ENCODE measurements at regions not wholly inside any gene's neighbourhood (a gene's known extent, or its start where the extent isn't known, plus 50 kb on each side); places are given as distances from the start of the nearest gene placed in this dataset.
"Not testable (repeated sequence)": the region's sequence is repeated elsewhere in the genome, so short reads cannot be mapped to it uniquely, and the experiment has no call there.

DNA sequence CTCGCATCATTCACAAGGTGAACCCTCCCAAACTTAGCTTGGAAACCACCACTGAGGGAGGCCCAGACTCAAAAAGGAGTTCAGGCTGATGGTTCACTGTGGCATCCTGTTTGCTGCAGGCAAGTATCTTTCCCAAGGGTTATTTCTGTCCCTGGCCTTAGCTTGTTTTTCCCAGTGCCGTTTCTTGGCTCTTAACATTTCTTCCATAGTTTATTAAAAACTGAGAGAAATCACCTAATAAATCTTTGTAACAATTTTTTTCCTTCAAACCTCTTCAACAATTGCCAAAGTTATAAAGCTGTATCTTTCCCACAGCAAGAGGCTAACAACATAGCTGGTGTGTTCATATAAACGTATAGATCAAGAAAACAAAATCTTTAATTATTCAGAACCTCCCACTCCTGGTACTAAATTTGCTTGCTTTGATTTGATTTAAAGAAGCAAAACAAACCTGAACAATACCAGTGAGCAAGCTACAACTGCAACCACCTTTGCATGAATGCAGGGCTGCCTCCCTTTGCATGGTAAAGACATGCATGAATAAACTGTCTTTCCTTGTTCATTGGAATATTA, 234.9 kb upstream of the STT3B start:
- DNase-seq, result no peak

DNA sequence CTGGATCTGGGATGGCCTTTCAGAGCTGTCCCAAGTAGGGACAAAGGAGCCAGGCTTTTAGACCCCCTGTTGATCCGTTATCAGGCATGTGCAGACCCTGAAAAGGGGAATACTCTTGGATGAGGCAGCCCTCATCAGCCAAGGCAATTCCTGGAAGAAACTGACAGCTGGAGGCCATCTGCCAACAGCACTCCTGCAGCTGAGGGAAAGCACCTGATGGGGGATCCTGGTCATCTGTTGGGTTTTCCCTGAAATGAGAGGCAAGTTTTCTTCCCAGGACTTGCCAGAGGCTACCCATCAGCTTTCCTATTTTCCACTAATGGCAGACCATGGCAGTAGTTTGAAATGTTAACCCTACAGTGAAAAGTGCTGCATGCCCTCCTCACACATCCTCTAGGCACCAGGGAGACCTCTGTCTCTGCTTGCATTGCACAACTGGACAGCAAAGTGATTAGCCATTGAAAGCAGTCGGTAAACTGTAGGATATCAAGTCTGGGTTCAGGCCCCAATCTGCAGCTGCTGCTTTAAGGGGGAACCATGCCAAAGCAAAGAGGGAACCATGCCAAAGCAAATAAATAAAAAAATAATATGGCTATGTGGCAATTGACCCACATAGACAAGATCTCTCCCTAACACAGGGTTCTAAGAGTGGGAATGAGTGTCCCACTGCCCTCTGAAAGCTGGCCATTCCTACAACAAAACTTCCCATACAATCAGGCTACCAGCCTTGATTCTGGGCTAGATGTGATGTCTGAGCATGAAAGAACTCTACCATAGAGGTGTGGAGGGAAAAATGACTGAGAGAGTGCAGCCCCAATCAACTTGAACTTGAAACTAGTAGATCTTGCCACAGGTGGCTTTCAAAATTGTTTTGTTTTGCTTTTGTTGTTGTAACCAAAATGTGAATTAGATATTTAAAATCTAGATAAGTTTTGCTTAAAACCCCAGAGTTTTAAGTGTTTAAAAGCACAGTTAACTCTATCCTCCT, 232.0 kb upstream of the STT3B start:
- no peak for DNase-seq

DNA sequence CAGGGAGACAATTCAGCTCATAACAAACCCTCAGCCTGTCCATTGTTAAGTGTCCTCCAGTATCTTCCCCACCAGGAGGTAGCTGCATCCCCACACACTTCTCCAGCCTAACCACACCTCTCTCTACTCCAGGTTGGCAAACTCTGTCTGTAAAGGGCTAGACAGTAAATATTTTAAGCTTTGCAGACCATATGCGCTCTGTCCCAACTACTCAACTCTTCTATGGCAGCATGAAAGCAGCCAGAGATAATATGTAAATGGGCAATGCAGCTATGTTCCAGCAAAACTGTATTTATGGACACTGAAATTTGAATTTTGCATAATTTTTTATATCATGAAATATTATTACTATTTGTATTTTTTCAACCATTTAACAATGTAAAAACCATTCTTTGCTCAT, 230.4 kb upstream of the STT3B start:
- no peak for DNase-seq

DNA sequence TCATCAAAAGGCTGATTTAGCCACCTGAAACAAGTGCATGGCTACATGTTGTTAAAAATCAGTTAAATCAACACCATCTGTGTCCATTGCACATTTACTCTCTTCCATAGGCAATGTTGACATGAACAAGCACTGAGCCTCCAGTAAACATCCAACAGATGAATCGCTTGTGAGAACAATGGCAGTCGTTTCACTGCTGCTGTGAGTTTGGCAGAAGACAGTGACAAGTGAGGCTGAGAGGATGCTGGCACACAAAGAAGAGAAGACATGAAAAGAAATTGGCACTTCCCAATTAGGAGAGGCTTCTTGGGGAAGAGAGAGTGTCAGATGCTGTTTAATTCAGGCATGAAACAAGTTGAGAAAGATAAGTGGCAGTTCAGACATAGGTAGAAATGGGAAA, 227.4 kb upstream of the STT3B start:
- DNase-seq, result no peak

DNA sequence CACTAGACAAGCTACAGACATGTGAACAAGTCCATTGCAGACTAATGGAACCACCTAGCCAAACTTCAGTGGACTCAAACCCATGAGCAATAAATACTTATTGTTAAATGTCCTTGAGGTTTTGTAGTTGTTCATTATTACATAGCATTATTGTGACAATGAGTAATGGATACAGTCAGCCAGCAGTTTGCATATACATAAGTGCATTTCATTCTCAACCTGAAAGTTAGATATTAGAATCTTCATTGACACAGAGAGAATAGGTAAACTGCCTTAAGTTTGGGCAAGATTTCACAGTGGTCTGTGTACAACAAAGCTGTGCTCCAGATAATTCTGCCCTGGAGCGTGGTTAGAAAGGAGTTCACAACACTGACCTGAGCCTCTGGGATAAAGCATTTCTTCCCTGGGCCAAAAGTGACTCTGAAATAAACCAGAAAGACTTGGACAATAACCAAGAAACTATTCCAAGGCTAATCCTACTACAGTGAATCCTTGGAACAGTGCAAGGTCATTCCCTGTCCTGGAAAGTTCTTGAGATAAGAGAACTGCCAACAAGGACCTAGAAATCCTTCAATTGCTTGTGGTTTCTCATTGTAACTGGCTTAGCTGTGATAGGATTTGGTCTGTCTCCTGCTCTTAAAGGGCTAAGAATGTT, 225.5 kb upstream of the STT3B start:
- no peak for DNase-seq

DNA sequence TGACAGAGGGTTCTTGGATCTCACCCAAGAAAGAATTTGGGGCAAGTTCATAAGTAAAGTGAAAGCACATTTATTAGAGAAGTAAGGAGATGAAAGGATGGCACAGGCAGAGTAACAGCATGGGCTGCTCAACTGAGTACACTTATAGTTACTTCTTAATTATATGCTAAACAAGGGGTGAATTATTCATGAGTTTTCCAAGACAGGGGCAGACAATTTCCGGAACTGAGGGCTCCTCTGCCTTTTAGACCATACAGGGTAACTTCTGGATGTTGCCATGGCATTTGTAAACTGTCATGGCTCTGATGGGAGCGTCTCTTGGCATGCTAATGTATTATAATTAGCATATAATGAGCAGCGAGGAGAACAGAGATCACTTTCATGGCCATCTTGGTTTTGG, 221.2 kb upstream of the STT3B start:
- DNase-seq, result no peak

DNA sequence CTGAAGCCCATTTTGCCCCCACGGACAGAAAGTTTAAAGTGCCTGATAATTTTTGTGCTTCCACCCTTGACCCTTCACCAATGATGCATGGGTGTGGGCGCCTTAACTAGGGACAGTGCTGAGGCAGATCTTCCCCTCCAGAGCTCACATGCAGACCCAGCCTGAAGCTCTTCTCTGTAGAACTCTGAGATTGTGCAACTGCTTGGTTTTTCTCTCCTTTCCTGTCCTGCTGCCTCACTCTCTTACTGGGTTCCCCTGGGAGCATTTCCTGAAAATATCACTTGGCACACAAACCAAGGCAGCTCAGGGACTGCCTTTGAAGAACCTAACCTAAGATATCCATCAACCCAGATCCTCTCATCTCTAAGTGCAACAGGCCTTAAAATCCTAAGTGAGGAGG, 220.3 kb upstream of the STT3B start:
- no peak for DNase-seq

DNA sequence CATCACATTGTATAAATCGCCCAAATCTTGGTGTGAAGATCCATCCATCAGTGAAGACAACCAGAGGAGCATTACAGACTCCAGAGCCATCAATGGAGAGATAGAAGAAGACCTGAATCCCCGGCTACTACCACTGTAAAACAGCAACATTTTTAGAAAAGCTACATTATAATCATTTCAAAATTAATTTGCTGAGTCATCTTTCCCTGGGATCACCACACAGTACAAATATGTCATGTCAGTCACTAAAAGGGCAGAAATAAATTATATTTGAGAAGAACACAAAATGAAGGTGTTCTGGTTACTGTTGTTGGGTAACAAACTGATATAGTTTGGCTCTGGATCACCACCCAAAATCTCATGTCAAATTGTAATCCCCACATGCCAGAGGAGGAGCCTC, 218.5 kb upstream of the STT3B start:
- no peak for DNase-seq

DNA sequence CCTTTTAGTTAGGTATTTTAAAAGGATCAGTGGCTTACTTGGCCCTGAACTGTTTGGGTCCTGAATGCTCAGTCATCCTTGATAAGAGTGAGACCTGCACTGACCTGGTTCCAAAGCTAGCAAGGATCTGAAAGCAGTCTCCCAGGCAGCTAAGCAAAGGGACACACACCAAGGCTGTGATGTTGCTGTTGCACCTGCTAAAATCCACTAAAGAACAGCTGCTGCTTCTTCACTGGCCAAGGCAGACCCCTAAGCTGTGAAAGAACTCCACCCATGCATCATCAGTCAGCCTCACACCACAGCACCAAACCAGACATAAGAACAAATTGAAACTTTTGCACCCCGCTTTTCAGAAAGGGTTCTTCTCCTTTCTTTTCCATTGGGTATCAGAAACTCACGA, 213.4 kb upstream of the STT3B start:
- no peak for DNase-seq

DNA sequence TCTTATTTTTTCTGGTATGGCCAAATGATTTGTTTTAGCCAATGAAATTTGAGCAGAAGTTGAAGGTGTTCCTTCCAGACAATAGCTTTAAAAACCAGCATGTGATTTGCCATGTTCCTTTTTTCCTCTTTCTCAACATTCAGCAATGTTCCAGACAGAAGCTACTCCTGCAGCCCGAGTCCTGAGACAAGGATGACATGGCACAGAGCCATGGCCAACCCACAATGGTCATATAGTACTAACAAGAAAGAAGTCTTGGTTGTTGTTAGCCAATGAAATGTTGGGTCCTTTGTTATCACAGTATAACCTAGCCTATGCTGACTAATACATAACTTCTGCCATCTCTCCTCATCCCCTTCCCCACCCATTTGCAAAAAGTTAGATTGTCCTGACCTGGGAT, 211.1 kb upstream of the STT3B start:
- DNase-seq, result no peak

DNA sequence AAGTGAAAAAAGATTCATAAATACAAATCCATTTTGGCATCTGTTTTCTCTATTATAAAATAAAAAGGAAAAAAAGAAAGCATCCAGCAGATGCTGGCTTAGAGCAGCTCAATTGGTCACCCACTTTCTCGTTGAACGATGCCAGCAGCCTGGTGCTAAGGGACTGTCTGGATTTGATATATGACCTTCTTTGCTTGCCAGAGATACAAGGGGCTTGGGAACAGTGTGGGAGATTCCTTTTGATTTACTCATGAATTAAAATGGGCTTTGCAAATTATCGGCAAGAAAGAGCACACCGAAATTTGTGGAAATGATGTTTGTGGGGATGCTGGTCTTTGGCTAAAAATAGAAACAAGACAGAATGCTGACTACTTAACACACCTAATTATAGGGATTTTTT, 210.3 kb upstream of the STT3B start:
- peak in 2 of 3 experiments; percentile 11 to 70 for DNase-seq

DNA sequence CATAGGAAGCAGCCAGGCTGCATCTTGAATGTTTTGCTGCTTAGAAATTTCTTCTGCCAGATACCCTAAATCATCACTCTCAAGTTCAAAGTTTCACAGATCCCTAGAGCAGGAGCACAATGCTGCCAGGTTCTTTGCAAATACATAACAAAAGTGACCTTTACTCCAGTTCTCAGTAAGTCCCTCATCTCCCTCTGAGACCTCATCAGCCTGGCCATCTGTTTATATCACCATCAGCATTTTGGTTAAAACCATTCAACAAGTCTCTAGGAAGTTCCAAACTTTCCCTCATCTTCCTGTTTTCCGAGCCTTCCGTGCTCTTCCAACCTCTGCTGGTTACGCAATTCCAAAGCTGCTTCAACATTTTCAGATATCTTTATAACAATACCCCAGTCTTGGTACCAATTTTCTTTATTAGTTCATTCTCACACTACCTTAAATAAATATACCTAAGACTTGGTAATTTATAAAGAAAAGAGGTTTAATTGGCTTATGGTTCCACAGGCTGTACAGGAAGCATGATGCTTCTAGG, 204.8 kb upstream of the STT3B start:
- DNase-seq, result not testable (repeated sequence)

DNA sequence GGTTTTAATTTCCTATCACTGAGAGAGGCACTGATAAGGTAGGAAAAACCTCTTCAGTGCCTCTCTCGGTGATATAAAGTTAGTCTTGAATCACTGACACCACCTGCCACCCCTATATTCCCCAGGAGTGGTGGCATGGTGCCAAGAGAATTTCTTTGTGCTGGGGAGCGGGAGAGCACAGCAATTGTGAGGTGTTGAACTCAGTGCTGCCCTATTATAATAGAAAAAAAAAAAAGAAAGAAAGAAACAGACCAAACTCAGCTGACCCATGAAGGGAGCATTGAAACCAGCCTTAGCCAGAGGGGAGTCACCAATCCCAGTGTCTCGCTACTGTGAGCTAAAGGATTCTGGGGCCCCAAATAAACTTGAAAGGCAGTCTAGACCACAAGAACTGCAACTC, 201.4 kb upstream of the STT3B start:
- DNase-seq, result peak in 2 of 3 experiments; percentile 32 to 78

DNA sequence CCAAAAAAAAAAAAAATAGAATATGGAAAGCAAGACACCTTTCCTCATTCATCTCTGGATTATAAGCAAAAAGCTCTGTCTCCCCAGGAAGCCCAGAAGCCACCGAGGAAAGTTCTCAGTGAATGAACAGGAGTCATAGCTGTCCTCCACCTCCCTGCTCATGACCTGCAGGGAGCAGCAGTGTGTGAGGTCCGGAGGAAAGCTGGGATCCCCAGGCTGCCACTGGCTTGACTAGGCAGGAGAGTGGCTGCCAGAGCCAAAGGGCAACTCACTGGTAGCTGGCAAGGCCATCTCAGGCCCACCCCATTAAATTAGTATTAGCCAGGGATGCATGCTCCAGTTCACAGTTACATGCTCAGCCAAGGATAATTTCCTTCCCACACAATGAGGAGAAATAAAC, 191.6 kb upstream of the STT3B start:
- DNase-seq, result no peak

DNA sequence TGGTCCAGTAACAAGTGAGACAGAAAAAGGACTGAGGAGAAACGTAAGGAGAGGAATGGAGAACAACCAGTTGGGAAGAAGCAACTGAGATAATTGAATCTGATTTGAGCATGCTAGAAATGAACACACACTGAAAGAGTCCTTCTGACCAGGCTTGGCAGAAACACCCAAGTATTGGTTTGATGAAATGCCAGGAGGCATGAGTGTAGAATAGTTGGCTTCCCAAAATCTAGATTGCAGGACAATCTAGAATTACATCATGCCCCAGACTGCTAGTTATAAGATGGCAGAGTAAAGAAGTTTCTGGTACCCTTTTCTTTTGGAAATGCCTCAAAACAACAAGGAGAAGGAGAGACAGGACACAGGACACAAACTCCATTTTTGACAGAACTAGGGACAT, 189.7 kb upstream of the STT3B start:
- no peak for DNase-seq

DNA sequence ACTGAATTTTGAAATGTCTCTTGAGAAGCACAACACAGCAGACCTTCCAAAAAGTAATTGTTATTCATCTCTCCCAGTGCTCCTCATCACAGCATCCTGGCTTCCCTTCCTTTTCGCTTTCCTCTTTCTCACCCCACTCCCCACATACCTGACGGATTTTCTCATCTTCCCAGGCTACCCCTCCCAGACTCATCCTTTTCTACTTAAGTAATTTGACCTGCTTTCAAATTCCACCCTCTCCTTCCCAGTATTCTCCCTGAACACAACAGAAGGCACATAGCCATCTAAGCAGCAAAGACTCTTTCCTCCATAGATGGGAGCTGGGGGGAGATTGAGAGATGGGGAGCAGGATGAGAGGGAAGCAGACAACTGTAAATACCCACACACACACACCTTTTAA, 187.1 kb upstream of the STT3B start:
- no peak for DNase-seq

DNA sequence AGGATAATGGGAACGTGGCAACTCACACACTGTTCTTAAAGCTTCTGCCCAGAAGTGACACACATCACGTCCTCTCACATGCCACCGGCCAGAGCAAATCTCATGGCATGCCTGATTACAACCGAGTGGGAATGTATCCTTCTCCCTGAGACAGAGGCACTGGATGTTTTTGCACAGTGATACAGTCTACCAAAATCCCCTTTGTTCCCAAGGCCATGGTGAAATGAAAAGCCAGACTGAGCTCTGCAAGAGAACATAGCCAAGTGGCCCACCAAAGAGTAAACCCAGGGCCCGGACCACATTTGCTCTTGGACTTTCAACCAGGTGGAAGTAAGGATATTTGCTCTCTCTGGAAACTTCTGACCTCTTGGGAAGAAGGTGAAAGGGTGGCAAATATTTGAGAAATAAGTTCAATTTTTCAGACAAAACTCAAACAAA, 186.2 kb upstream of the STT3B start:
- no peak for DNase-seq

DNA sequence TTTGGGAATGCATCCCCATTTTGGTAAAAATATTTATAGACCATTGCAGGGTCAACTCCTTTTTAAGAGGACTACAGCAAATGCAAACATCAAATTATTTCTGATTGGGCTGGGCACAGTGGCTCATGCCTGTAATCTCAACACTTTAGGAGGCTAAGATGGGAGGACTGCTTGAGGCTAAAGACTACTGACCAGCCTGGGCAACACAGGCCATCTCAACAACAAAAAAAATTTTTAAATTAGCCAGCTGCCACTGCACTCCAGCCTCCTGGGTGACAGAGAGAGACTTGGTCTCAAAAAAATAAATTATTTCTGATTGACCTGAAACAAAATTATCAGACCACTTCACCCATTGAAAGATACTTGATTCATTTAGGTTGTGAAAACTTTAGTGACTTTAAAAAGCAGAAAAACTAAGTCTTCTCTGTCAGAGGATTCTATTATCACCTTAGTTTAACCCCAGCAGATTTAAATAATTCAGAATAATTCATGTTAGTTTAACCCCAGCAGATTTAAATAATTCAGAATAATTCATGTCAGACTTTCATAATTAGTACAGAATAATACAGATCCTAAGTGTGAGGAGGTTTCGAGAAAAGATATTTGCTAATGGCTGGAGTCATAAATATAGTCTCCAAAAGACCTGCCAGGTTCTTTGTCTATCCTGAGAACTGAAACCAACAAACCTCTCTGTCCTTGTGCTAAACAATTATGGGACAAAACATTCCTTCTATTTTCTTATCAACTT, 183.6 kb upstream of the STT3B start:
- DNase-seq, result no peak

DNA sequence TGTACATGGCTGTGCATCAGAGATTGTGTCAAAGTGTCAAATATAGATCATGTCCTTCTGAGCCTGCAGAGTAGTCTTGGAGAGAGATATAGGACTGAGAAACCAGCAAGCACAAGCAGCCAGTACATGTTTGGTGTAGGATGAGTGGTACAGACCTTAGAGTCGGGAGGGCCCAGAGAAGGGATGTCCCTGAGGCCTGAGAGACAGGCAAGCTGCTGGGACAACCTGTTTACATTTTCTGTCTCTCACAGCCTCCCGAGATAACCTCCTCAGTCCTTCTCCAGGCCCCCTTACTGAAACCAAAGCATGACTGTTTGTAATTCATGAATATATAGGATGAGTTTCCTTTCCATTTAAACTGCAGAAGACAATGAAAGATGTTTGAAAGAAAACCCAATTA, 182.4 kb upstream of the STT3B start:
- no peak for DNase-seq

DNA sequence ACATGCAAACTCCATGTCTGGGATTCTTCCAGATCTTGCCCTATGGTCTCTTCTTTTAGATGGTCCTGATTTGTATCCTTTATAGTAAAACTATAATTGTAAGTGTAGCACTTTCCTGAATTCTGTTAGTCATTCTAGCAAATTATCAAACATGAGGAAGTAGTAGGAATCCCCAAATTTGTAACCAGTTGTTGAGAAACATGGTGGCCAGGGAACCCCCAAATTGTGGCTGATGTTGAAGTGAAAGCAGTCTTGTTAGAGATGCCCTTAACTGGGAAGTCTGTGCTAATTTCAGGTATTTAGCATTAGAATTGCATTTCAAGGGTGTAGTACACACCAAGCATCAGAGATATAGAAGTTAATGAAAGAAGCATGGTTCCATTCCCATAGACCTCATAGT, 180.4 kb upstream of the STT3B start:
- DNase-seq, result no peak

DNA sequence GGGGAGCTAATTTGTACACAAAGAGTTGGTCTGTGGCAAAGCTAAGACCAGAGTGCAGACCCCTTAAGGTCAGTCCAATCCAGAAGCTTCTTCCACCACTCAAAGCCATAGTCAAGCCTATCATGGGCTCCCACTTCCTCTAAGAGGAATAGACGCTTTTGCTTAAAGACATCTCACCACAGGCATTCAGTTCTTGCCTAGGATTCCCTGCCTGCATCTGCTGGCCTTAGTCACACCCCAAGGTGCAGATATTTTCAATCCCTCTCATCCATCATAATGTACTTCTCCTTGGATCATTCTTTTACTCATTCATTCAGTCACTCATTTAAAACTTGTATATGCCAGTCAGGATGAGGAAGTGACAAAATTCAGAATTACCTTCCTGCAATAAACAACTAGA, 179.6 kb upstream of the STT3B start:
- DNase-seq, result no peak

DNA sequence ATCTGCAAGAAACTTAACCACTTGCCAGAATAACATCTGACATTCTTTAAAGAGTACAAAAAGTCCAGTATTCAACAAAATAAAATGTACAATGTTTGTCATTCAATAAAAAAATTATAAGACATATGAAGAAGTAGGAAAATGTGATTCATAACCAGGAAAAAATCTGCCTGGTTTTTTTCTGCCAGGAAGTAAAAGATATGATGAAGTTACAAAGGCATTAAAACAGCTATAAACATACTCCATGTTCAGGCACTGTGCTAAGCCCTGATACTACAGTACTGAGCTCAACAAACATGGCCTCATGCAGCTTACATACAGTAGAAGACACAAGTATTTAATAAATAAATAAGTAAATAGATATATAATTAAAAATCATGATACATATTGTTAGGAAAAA, 178.4 kb upstream of the STT3B start:
- DNase-seq, result no peak

DNA sequence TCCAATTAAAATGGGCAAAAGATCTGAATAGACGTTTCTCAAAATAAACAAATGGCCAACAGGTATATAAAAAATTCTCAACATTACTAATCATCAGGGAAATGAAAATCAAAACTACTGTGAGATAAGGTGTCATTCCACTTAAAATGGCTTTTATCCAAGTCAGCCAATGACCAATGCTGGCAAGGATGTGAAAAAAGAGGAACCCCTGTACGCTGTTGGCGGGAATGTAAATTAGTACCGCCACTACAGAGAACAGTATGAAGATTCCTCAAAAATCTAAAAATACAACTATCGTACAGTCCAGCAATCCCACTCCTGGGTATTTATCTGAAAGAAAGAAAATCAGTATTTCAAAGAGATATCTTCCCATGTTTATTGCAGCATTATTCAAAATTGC, 176.9 kb upstream of the STT3B start:
- no peak for DNase-seq
